Right lobe of liver (tissue), 4 donors: ENCODE measurements at regions not wholly inside any gene's neighbourhood (a gene's known extent, or its start where the extent isn't known, plus 50 kb on each side); places are given as distances from the start of the nearest gene placed in this dataset.

ENCODE experiments used
- CTCF ChIP-seq, 4 donors: fragments of 200-600 bp in 3 of 4; fragments of 450-650 bp in 1 of 4; IDR thresholded peaks; one replicate each; pipeline versions ENCODE4 v1.5.1 to v1.8.0; 2016 to 2022; ENCODE audit warnings: antibody characterized with exemption in 4 of 4, mild to moderate bottlenecking in 2 of 4
- POLR2A ChIP-seq: fragments of 450-650 bp; IDR thresholded peaks from one replicate; pipeline ENCODE4 v1.6.1; 2017; ENCODE audit warnings: antibody characterized with exemption, mild to moderate bottlenecking
- donor health status: DM: no; HTN: no; CAD: no.
- donor health status: DM: no; HTN: no; CAD: no.
- donor health status: DM: no; HTN: yes; CAD: no.

GRCh38 chr2:223488814-223489213, 113.3 kb downstream of the SCG2 start:
- no peak for TF ChIP-seq POLR2A
- TF ChIP-seq CTCF (IDR thresholded peaks at IDR 0.05) = no peak
